ENCODE measurements at regions not wholly inside any gene's neighbourhood (a gene's known extent, or its start where the extent isn't known, plus 50 kb on each side); places are given as distances from the start of the nearest gene placed in this dataset.
"Not testable (repeated sequence)": the region's sequence is repeated elsewhere in the genome, so short reads cannot be mapped to it uniquely, and the experiment has no call there.

GRCh38 chr12:127781336-127781735 is 485.6 kb upstream of the TMEM132C start:
- DNase-seq (ENCODE audit: low read depth in 1 of 2, low spot score in 1 of 2), result no peak

- no peak for DNase-seq (ENCODE audit: low read depth in 1 of 2, low spot score in 1 of 2)
Observed at GRCh38 chr12:127785540-127785939, 481.4 kb upstream of the TMEM132C start.

GRCh38 chr12:127785986-127786590 is 480.9 kb upstream of the TMEM132C start:
- no peak for DNase-seq (ENCODE audit: low read depth in 1 of 2, low spot score in 1 of 2)

GRCh38 chr12:127787544-127787943 is 479.4 kb upstream of the TMEM132C start:
- DNase-seq (ENCODE audit: low read depth in 1 of 2, low spot score in 1 of 2), result no peak

- DNase-seq (ENCODE audit: low read depth in 1 of 2, low spot score in 1 of 2), result no peak
Observed at GRCh38 chr12:127790376-127790775, 476.6 kb upstream of the TMEM132C start.

- DNase-seq (ENCODE audit: low read depth in 1 of 2, low spot score in 1 of 2), result no peak
Observed at GRCh38 chr12:127791217-127791616, 475.8 kb upstream of the TMEM132C start.

GRCh38 chr12:127797918-127798317 is 469.1 kb upstream of the TMEM132C start:
- DNase-seq (ENCODE audit: low read depth in 1 of 2, low spot score in 1 of 2), result no peak

GRCh38 chr12:127802271-127802670 is 464.7 kb upstream of the TMEM132C start:
- no peak for DNase-seq (ENCODE audit: low read depth in 1 of 2, low spot score in 1 of 2)

- no peak for DNase-seq (ENCODE audit: low read depth in 1 of 2, low spot score in 1 of 2)
Observed at GRCh38 chr12:127803545-127803944, 463.4 kb upstream of the TMEM132C start.

- DNase-seq (ENCODE audit: low read depth in 1 of 2, low spot score in 1 of 2), result no peak
Observed at GRCh38 chr12:127809275-127809674, 457.7 kb upstream of the TMEM132C start.

GRCh38 chr12:127810041-127810440 is 456.9 kb upstream of the TMEM132C start:
- no peak for DNase-seq (ENCODE audit: low read depth in 1 of 2, low spot score in 1 of 2)

- DNase-seq (ENCODE audit: low read depth in 1 of 2, low spot score in 1 of 2), result not testable (repeated sequence)
Observed at GRCh38 chr12:127810459-127810858, 456.5 kb upstream of the TMEM132C start.

- no peak for DNase-seq (ENCODE audit: low read depth in 1 of 2, low spot score in 1 of 2)
Observed at GRCh38 chr12:127811988-127812387, 455.0 kb upstream of the TMEM132C start.

GRCh38 chr12:127813147-127813546 is 453.8 kb upstream of the TMEM132C start:
- no peak for DNase-seq (ENCODE audit: low read depth in 1 of 2, low spot score in 1 of 2)

GRCh38 chr12:127819056-127819455 is 447.9 kb upstream of the TMEM132C start:
- no peak for DNase-seq (ENCODE audit: low read depth in 1 of 2, low spot score in 1 of 2)

- DNase-seq (ENCODE audit: low read depth in 1 of 2, low spot score in 1 of 2), result no peak
Observed at GRCh38 chr12:127820271-127820670, 446.7 kb upstream of the TMEM132C start.

GRCh38 chr12:127820846-127821245 is 446.1 kb upstream of the TMEM132C start:
- no peak for DNase-seq (ENCODE audit: low read depth in 1 of 2, low spot score in 1 of 2)

GRCh38 chr12:127822809-127823411 is 444.1 kb upstream of the TMEM132C start:
- no peak for DNase-seq (ENCODE audit: low read depth in 1 of 2, low spot score in 1 of 2)

- no peak for DNase-seq (ENCODE audit: low read depth in 1 of 2, low spot score in 1 of 2)
Observed at GRCh38 chr12:127823801-127824200, 443.2 kb upstream of the TMEM132C start.

- no peak for DNase-seq (ENCODE audit: low read depth in 1 of 2, low spot score in 1 of 2)
Observed at GRCh38 chr12:127829281-127830064, 437.5 kb upstream of the TMEM132C start.

GRCh38 chr12:127830065-127830460 is 436.9 kb upstream of the TMEM132C start:
- no peak for DNase-seq (ENCODE audit: low read depth in 1 of 2, low spot score in 1 of 2)

- DNase-seq (ENCODE audit: low read depth in 1 of 2, low spot score in 1 of 2), result no peak
Observed at GRCh38 chr12:127830730-127831129, 436.2 kb upstream of the TMEM132C start.
